CD4-positive, CD25-positive, alpha-beta regulatory T cell (primary cell): ENCODE measurements at regions not wholly inside any gene's neighbourhood (a gene's known extent, or its start where the extent isn't known, plus 50 kb on each side); places are given as distances from the start of the nearest gene placed in this dataset.

Experiments used
- ATAC-seq, 2 donors: fragments of 150-1000 bp; cut with Tn5 transposase; one replicate each; pipeline ENCODE4 v1.10.0; 2021; ENCODE audit warnings: low read depth in 2 of 2, moderate number of reproducible peaks in 2 of 2, moderate library complexity in 1 of 2
- DNase-seq, 3 donors: peaks; one replicate each; pipeline versions ENCODE4 v3.0.0 to v3.0.0-alpha.2; 2012 to 2022; ENCODE audit warnings: mixed read lengths in 1 of 3
- H3K27ac ChIP-seq: one replicate; pipeline ENCODE4 v1.7.0; 2013; ENCODE audit warnings: mild to moderate bottlenecking, low read length; ENCODE audit not compliant: insufficient read depth, poor library complexity, severe bottlenecking
- H3K27me3 ChIP-seq: one replicate; pipeline ENCODE4 v1.7.0; 2013; ENCODE audit warnings: low read length; ENCODE audit not compliant: control insufficient read depth, insufficient read depth
- H3K36me3 ChIP-seq: one replicate; pipeline ENCODE4 v1.7.0; 2013; ENCODE audit warnings: mild to moderate bottlenecking, low read length, moderate library complexity; ENCODE audit not compliant: control insufficient read depth, insufficient read depth
- H3K4me1 ChIP-seq: 2 replicates; pipeline ENCODE4 v1.7.0; 2013; ENCODE audit warnings: mild to moderate bottlenecking, low read length; ENCODE audit not compliant: insufficient read depth, control insufficient read depth, poor library complexity, severe bottlenecking
- H3K4me3 ChIP-seq: one replicate; pipeline ENCODE4 v1.7.0; 2013; ENCODE audit warnings: low read depth, mild to moderate bottlenecking, low read length, moderate library complexity
- H3K9me3 ChIP-seq, 2 experiments: 1 replicate in 1 of 2; 2 replicates in 1 of 2; pipeline ENCODE4 v1.7.0; 2013; ENCODE audit warnings: low read length in 2 of 2, mild to moderate bottlenecking in 1 of 2, moderate library complexity in 1 of 2; ENCODE audit not compliant: control insufficient read depth in 2 of 2
- H3K27ac Mint-ChIP-seq, 3 donors: one replicate each; pipeline ENCODE4 v1.8.0; 2020 to 2022; ENCODE audit warnings: mild to moderate bottlenecking in 3 of 3, mixed read lengths in 3 of 3, moderate library complexity in 2 of 3
- H3K27me3 Mint-ChIP-seq: one replicate; pipeline ENCODE4 v1.8.0; 2022; ENCODE audit warnings: mild to moderate bottlenecking, mixed read lengths
- H3K36me3 Mint-ChIP-seq: one replicate; pipeline ENCODE4 v1.8.0; 2020; ENCODE audit warnings: mixed read lengths
- H3K4me1 Mint-ChIP-seq, 4 donors: one replicate each; pipeline ENCODE4 v1.8.0; 2020 to 2022; ENCODE audit warnings: mixed read lengths in 4 of 4, mild to moderate bottlenecking in 1 of 4
- H3K4me3 Mint-ChIP-seq, 4 donors: one replicate each; pipeline ENCODE4 v1.8.0; 2020 to 2022; ENCODE audit warnings: mild to moderate bottlenecking in 4 of 4, mixed read lengths in 4 of 4, moderate library complexity in 3 of 4
- H3K9me3 Mint-ChIP-seq, 7 donors: one replicate each; pipeline ENCODE4 v1.8.0; 2020 to 2022; ENCODE audit warnings: mixed read lengths in 7 of 7, mild to moderate bottlenecking in 3 of 7, moderate library complexity in 2 of 7

DNA sequence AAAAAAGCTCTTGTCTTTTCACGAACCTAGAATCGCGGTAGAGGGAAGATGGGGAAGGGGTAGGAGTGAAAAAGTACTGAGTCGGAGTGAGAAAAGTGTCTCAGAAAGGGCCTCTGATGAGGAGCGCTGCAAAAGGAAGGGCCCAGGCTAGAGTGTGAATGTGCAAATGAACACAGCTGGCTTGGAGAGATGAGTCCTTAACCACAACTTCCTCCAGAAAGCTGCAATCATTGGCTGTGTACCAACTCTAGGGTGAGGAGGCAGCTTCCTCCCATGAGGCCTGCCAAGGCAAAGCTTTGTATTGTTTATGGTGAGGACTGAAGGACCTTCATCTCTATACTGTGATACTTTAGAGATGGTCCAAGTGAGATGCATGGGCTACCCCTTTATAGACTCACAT, 566.9 kb upstream of the ANO5 start:
- Mint-ChIP-seq H3K36me3 (no peaks in the 10 kb centered on the region), H3K27ac (no peak overlapping the region), H3K4me3 (no peak overlapping the region), H3K27me3 (no peaks in the 10 kb centered on the region), H3K9me3 (peaks cover 0 to 14% (median 4%) of the 10 kb centered on the region in 7 donors), H3K4me1 (no peaks in the 10 kb centered on the region)
- no peaks in the 10 kb centered on the region for H3K4me1 ChIP-seq
- H3K4me3 ChIP-seq: no peak overlapping the region
- H3K36me3 ChIP-seq: no peaks in the 10 kb centered on the region
- no peaks in the 10 kb centered on the region for H3K27me3 ChIP-seq
- no peak for DNase-seq
- peaks cover 0 to 4% of the 10 kb centered on the region in 2 experiments for H3K9me3 ChIP-seq
- no peak overlapping the region for H3K27ac ChIP-seq
- ATAC-seq: no peak

GRCh38 chr11:21628641-21629040, 564.2 kb upstream of the ANO5 start:
- Mint-ChIP-seq H3K4me3 (no peak overlapping the region), H3K4me1 (no peaks in the 10 kb centered on the region), H3K27ac (no peak overlapping the region), H3K9me3 (peaks cover 0 to 20% (median 4%) of the 10 kb centered on the region in 7 donors), H3K36me3 (no peaks in the 10 kb centered on the region), H3K27me3 (no peaks in the 10 kb centered on the region)
- H3K27me3 ChIP-seq: no peaks in the 10 kb centered on the region
- H3K36me3 ChIP-seq: no peaks in the 10 kb centered on the region
- no peak overlapping the region for H3K27ac ChIP-seq
- peaks cover 0 to 4% of the 10 kb centered on the region in 2 experiments for H3K9me3 ChIP-seq
- no peak overlapping the region for H3K4me3 ChIP-seq
- DNase-seq (no peak), ATAC-seq (no peak)
- H3K4me1 ChIP-seq: no peaks in the 10 kb centered on the region

DNA sequence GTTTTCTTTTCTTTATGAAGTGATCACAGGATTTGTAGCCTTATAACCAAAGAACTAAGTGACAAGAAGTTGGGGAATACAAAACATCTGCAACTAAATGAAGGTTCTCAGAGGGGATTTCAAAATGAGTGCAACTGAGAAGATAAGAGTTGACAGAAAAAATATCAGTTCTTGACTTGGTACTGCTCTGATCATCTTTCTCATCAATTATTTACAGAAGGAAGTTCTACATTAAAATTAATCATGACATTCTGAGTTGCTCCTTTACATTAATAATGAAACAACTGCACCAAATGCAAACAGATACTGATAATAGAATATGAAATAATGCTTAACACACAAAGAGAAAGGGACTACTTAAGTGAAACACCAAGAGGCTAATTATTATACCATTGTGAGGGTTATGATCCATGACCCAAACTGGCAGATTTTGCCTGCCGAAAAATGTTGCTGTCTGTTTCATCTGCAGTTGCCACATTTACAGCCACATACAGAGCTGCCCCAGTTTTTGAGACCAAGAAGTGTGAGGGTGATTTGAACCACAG, 561.9 kb upstream of the ANO5 start:
- no peaks in the 10 kb centered on the region for H3K4me1 Mint-ChIP-seq
- no peaks in the 10 kb centered on the region for H3K27me3 Mint-ChIP-seq
- Histone ChIP-seq H3K4me3 (no peak overlapping the region), H3K4me1 (no peaks in the 10 kb centered on the region), H3K27me3 (no peaks in the 10 kb centered on the region), H3K9me3 (peaks cover 0 to 4% of the 10 kb centered on the region in 2 experiments), H3K36me3 (no peaks in the 10 kb centered on the region), H3K27ac (no peak overlapping the region)
- H3K36me3 Mint-ChIP-seq: no peaks in the 10 kb centered on the region
- peaks cover 0 to 24% (median 7%) of the 10 kb centered on the region in 7 donors for H3K9me3 Mint-ChIP-seq
- DNase-seq (no peak), ATAC-seq (no peak)
- no peak overlapping the region for H3K4me3 Mint-ChIP-seq
- no peak overlapping the region for H3K27ac Mint-ChIP-seq

- peaks cover 0 to 4% of the 10 kb centered on the region in 2 experiments for H3K9me3 ChIP-seq
- H3K36me3 ChIP-seq: no peaks in the 10 kb centered on the region
- H3K4me3 Mint-ChIP-seq: no peak overlapping the region
- H3K27ac ChIP-seq: no peak overlapping the region
- H3K36me3 Mint-ChIP-seq: no peaks in the 10 kb centered on the region
- DNase-seq: no peak
- H3K4me1 ChIP-seq: no peaks in the 10 kb centered on the region
- ATAC-seq: no peak
- no peak overlapping the region for H3K27ac Mint-ChIP-seq
- no peak overlapping the region for H3K4me3 ChIP-seq
- H3K27me3 Mint-ChIP-seq: no peaks in the 10 kb centered on the region
- peaks cover 0 to 20% (median 7%) of the 10 kb centered on the region in 7 donors for H3K9me3 Mint-ChIP-seq
- H3K4me1 Mint-ChIP-seq: no peaks in the 10 kb centered on the region
- H3K27me3 ChIP-seq: no peaks in the 10 kb centered on the region
Measured at GRCh38 chr11:21631991-21632390, 560.9 kb upstream of the ANO5 start.

DNA sequence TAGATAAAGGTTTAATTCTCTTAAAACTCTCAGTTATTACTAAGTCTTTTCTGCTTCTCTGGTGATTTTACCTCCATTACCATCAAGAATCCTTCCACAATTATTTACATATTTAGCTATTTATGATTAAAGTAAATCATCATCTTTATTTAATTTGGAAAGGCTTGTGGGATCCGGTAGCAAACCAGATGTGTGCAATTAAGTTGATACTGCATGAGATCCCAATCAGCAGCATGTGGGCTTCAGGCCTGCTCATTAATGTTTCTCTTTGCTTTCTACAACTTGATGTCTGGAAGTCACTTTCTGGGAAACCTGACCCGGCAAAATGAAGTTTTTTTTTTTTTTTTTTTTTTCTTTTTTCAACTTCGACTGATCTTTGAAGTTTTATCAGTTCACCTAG, 558.4 kb upstream of the ANO5 start:
- H3K4me3 Mint-ChIP-seq: no peak overlapping the region
- Histone ChIP-seq H3K4me1 (no peaks in the 10 kb centered on the region), H3K27ac (no peak overlapping the region), H3K9me3 (no peaks in the 10 kb centered on the region), H3K4me3 (no peak overlapping the region), H3K36me3 (no peaks in the 10 kb centered on the region), H3K27me3 (no peaks in the 10 kb centered on the region)
- H3K4me1 Mint-ChIP-seq: no peaks in the 10 kb centered on the region
- no peaks in the 10 kb centered on the region for H3K27me3 Mint-ChIP-seq
- no peak overlapping the region for H3K27ac Mint-ChIP-seq
- DNase-seq (no peak), ATAC-seq (no peak)
- no peaks in the 10 kb centered on the region for H3K36me3 Mint-ChIP-seq
- H3K9me3 Mint-ChIP-seq: peaks cover 0 to 20% (median 7%) of the 10 kb centered on the region in 7 donors

GRCh38 chr11:21634956-21635355, 557.9 kb upstream of the ANO5 start:
- Histone ChIP-seq H3K27me3 (no peaks in the 10 kb centered on the region), H3K27ac (no peak overlapping the region), H3K4me1 (no peaks in the 10 kb centered on the region), H3K9me3 (no peaks in the 10 kb centered on the region), H3K36me3 (no peaks in the 10 kb centered on the region), H3K4me3 (no peak overlapping the region)
- Mint-ChIP-seq H3K27ac (no peak overlapping the region), H3K9me3 (peaks cover 0 to 20% (median 9%) of the 10 kb centered on the region in 7 donors), H3K4me3 (no peak overlapping the region), H3K4me1 (no peaks in the 10 kb centered on the region), H3K36me3 (no peaks in the 10 kb centered on the region), H3K27me3 (no peaks in the 10 kb centered on the region)
- DNase-seq: no peak
- ATAC-seq: no peak

DNA sequence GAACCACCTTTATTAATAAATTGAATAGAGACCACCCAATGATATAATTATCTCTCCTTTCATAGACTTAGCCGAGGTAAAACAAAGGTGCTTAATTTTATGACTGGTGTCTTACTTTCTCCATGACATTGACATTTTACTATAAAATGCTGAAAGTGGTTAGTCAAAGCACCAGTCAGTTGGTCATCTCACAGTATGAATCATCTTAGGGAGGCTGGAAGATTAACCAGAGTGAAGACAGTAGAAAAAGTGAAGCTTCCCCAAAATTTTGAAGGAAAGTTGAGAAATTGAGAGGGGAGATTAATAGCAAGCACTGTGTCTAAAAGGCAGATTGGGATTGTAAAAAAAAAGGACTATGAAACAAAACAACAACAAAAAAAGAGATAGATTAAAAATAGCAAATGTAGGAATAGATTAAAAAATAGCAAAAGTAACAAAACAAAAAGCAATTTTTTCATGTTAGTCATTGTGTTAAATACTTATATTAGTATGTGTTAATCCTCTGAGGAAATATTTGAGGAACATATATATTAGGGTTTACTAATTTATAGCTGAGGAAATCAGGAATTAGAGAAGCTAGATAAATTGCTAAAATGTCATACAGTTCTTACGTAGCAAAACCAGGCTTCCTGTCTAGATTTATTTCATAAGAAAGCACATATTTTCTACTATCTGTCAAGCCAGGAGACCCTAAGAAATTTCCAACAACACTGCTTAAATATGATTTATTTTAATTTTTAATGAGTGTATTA, 557.3 kb upstream of the ANO5 start:
- Histone ChIP-seq H3K27ac (no peak overlapping the region), H3K27me3 (no peaks in the 10 kb centered on the region), H3K36me3 (no peaks in the 10 kb centered on the region), H3K4me3 (no peak overlapping the region), H3K4me1 (no peaks in the 10 kb centered on the region), H3K9me3 (no peaks in the 10 kb centered on the region)
- no peak for DNase-seq
- no peak overlapping the region for H3K4me3 Mint-ChIP-seq
- H3K36me3 Mint-ChIP-seq: no peaks in the 10 kb centered on the region
- ATAC-seq: no peak
- peaks cover 0 to 20% (median 9%) of the 10 kb centered on the region in 7 donors for H3K9me3 Mint-ChIP-seq
- no peak overlapping the region for H3K27ac Mint-ChIP-seq
- H3K27me3 Mint-ChIP-seq: no peaks in the 10 kb centered on the region
- no peaks in the 10 kb centered on the region for H3K4me1 Mint-ChIP-seq

- DNase-seq (no peak), ATAC-seq (no peak)
- Mint-ChIP-seq H3K27ac (no peak overlapping the region), H3K4me3 (no peak overlapping the region), H3K4me1 (no peaks in the 10 kb centered on the region), H3K36me3 (no peaks in the 10 kb centered on the region), H3K9me3 (peaks cover 0 to 15% (median 9%) of the 10 kb centered on the region in 7 donors), H3K27me3 (no peaks in the 10 kb centered on the region)
- no peak overlapping the region for H3K4me3 ChIP-seq
- H3K36me3 ChIP-seq: no peaks in the 10 kb centered on the region
- H3K9me3 ChIP-seq: no peaks in the 10 kb centered on the region
- H3K4me1 ChIP-seq: no peaks in the 10 kb centered on the region
- H3K27me3 ChIP-seq: no peaks in the 10 kb centered on the region
- H3K27ac ChIP-seq: no peak overlapping the region
Measured at GRCh38 chr11:21636561-21636960, 556.3 kb upstream of the ANO5 start.
